Psoas muscle (tissue), 7 donors: ENCODE measurements at regions not wholly inside any gene's neighbourhood (a gene's known extent, or its start where the extent isn't known, plus 50 kb on each side); places are given as distances from the start of the nearest gene placed in this dataset.

Experiments used
- ATAC-seq, 4 donors: fragments of 200-7000 bp; cut with Tn5 transposase; one replicate each; pipeline ENCODE4 v1.9.1; 2020; ENCODE audit warnings: moderate library complexity in 3 of 4, mild to moderate bottlenecking in 2 of 4
- DNase-seq, 2 donors: peaks; one replicate each; pipeline ENCODE4 v3.0.0-alpha.2; 2020
- H3K27ac ChIP-seq: fragments of 200-600 bp; one replicate; pipeline ENCODE4 v1.8.0; 2022
- H3K27me3 ChIP-seq, 3 donors: fragments of 200-600 bp in 1 of 3; one replicate each; pipeline versions ENCODE4 v1.6.1 to v1.8.0; 2013 to 2022; ENCODE audit warnings: low read length in 2 of 3, mild to moderate bottlenecking in 2 of 3, moderate library complexity in 1 of 3; ENCODE audit not compliant: insufficient read depth in 3 of 3
- H3K36me3 ChIP-seq, 2 donors: fragments of 200-600 bp in 1 of 2; one replicate each; pipeline versions ENCODE4 v1.6.1 to v1.8.0; 2013 to 2022; ENCODE audit warnings: low read depth in 1 of 2, mild to moderate bottlenecking in 1 of 2, moderate library complexity in 1 of 2; ENCODE audit not compliant: insufficient read depth in 1 of 2
- H3K4me1 ChIP-seq: fragments of 200-600 bp; one replicate; pipeline ENCODE4 v1.8.0; 2022
- H3K4me3 ChIP-seq: fragments of 200-600 bp; one replicate; pipeline ENCODE4 v1.8.0; 2022; ENCODE audit warnings: mild to moderate bottlenecking
- H3K9me3 ChIP-seq: fragments of 200-600 bp; one replicate; pipeline ENCODE4 v1.8.0; 2022
- CTCF ChIP-seq: fragments of 200-600 bp; IDR thresholded peaks from one replicate; pipeline ENCODE4 v1.8.0; 2022; ENCODE audit warnings: antibody characterized with exemption
- WGBS, 3 donors: extraction: QIAGEN DNeasy Blood & Tissue Kit; methylation state at CpG; one replicate each; pipeline versions ENCODE4 v1.1.6 to v1.1.7; 2013; 5-methylcytosine and 5-hydroxymethylcytosine counted together
- intact Hi-C, 2 donors: fragments of 100-400 bp; cut with DNase I; formaldehyde crosslinking; loops; one replicate each; pipeline versions ENCODE4 v1.11.0 to v1.14.2; 2022
- donor health status: healthy with polysubstance abuse.
- donor health status: DM: no; HTN: no; CAD: no; lungs with moderate emphysema.
- donor health status: Bipolar disorder and iron deficiency.
- donor health status: healthy.
- donor health status: DM: yes; HTN: yes; CAD: no.
- donor health status: DM: no; HTN: no; CAD: no.
- donor health status: DM: yes; HTN: yes; CAD: no.

- DNase-seq = no peak
- intact Hi-C loops = no loop called here
- ATAC-seq = no peak
- WGBS, 3 donors = 24 to 39% (median 28%) methylated on average over 7 of the region's 7 CpGs
- Histone ChIP-seq H3K9me3 (no peaks in the 10 kb centered on the region), H3K27me3 (peaks cover 5 to 58% (median 7%) of the 10 kb centered on the region in 3 donors), H3K27ac (no peak overlapping the region), H3K4me1 (no peaks in the 10 kb centered on the region), H3K36me3 (no peaks in the 10 kb centered on the region), H3K4me3 (peak overlapping the region; percentile 37)
- TF ChIP-seq CTCF = no peak
These were observed 224.8 kb downstream of the STIM2 start for GRCh38 chr4:27085396-27085795.

- intact Hi-C loops = no loop called here
- ATAC-seq (no peak), DNase-seq (no peak)
- 86 to 92% (median 89%) methylated on average over 8 of the region's 8 CpGs for WGBS, 3 donors
- Histone ChIP-seq H3K9me3 (no peaks in the 10 kb centered on the region), H3K4me3 (no peak overlapping the region), H3K27me3 (peaks cover 5 to 59% (median 7%) of the 10 kb centered on the region in 3 donors), H3K36me3 (no peaks in the 10 kb centered on the region), H3K4me1 (no peaks in the 10 kb centered on the region), H3K27ac (no peak overlapping the region)
- no peak for TF ChIP-seq CTCF
These were observed 226.8 kb downstream of the STIM2 start for GRCh38 chr4:27087306-27088045.

GRCh38 chr4:27088491-27088890, 227.8 kb downstream of the STIM2 start:
- H3K36me3 ChIP-seq = no peaks in the 10 kb centered on the region
- intact Hi-C loops = no loop called here
- H3K4me1 ChIP-seq = no peaks in the 10 kb centered on the region
- 29 to 42% (median 33%) methylated on average over 5 of the region's 5 CpGs for WGBS, 3 donors
- ATAC-seq (no peak), DNase-seq (no peak)
- H3K27me3 ChIP-seq = peaks cover 2 to 49% (median 7%) of the 10 kb centered on the region in 3 donors
- H3K9me3 ChIP-seq = no peaks in the 10 kb centered on the region
- H3K27ac ChIP-seq = no peak overlapping the region
- no peak for TF ChIP-seq CTCF
- no peak overlapping the region for H3K4me3 ChIP-seq

- intact Hi-C loops = no loop called here
- no peaks in the 10 kb centered on the region for H3K4me1 ChIP-seq
- no peaks in the 10 kb centered on the region for H3K36me3 ChIP-seq
- WGBS, 3 donors = 92 to 95% (median 92%) methylated on average over 5 of the region's 5 CpGs
- H3K27ac ChIP-seq = no peak overlapping the region
- H3K27me3 ChIP-seq = peaks cover 2 to 42% (median 7%) of the 10 kb centered on the region in 3 donors
- ATAC-seq (no peak), DNase-seq (no peak)
- H3K4me3 ChIP-seq = no peak overlapping the region
- H3K9me3 ChIP-seq = no peaks in the 10 kb centered on the region
- no peak for TF ChIP-seq CTCF
These were observed 228.5 kb downstream of the STIM2 start for GRCh38 chr4:27089186-27089585.

GRCh38 chr4:27090406-27090805, 229.8 kb downstream of the STIM2 start:
- Histone ChIP-seq H3K36me3 (no peaks in the 10 kb centered on the region), H3K4me1 (no peaks in the 10 kb centered on the region), H3K27me3 (peaks cover 0 to 31% (median 7%) of the 10 kb centered on the region in 3 donors), H3K9me3 (no peaks in the 10 kb centered on the region), H3K4me3 (no peak overlapping the region), H3K27ac (no peak overlapping the region)
- WGBS, 3 donors = 33 to 42% (median 38%) methylated on average over 6 of the region's 6 CpGs
- intact Hi-C loops = no loop called here
- TF ChIP-seq CTCF = no peak
- no peak for DNase-seq
- ATAC-seq = no peak
